NT2/D1 (cell line): ENCODE measurements at regions not wholly inside any gene's neighbourhood (a gene's known extent, or its start where the extent isn't known, plus 50 kb on each side); places are given as distances from the start of the nearest gene placed in this dataset.
"Not testable (repeated sequence)": the region's sequence is repeated elsewhere in the genome, so short reads cannot be mapped to it uniquely, and the experiment has no call there.

Source experiments
- SUZ12 ChIP-seq: IDR thresholded peaks from 2 replicates; pipeline ENCODE4 v1.6.1; 2011; ENCODE audit not compliant: insufficient read length, insufficient read depth; ENCODE audit errors: extremely low read depth
- YY1 ChIP-seq: IDR thresholded peaks from 2 replicates; pipeline ENCODE4 v1.6.1; 2011; ENCODE audit not compliant: insufficient read length, insufficient read depth

DNA sequence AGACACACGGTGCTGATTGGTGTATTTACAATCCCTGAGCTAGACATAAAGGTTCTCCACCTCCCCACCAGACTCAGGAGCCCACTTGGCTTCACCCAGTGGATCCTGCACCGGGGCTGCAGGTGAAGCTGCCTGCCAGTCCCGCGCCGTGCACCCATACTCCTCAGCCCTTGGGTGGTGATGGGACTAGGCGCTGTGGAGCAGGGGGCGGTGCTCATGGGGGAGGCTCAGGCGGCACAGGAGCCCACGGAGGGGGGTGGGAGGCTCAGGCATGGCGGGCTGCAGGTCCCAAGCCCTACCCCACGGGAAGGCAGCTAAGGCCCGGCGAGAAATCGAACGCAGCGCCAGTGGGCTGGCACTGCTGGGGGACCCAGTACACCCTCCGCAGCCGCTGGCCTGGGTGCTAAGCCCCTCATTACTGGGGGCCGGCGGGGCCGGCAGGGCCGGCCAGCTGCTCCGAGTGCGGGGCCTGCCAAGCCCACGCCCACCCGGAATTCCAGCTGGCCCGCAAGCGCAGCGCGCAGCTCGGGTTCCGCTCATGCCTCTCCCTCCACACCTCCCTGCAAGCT is 1447.2 kb downstream of the RAPGEF2 start:
- TF ChIP-seq YY1, SUZ12: not testable (repeated sequence)
